Left forelimb (tissue), 1 donor: ENCODE measurements at regions not wholly inside any gene's neighbourhood (a gene's known extent, or its start where the extent isn't known, plus 50 kb on each side); places are given as distances from the start of the nearest gene placed in this dataset.

ENCODE experiments used
- DNase-seq: peaks from one replicate; pipeline ENCODE4 v3.0.0-alpha.2; 2018; ENCODE audit warnings: low spot score

GRCh38 chr5:176176231-176176630 lies 62.0 kb upstream of the SIMC1 start:
- DNase-seq = no peak

GRCh38 chr5:176178789-176179188 lies 59.4 kb upstream of the SIMC1 start:
- no peak for DNase-seq

DNA sequence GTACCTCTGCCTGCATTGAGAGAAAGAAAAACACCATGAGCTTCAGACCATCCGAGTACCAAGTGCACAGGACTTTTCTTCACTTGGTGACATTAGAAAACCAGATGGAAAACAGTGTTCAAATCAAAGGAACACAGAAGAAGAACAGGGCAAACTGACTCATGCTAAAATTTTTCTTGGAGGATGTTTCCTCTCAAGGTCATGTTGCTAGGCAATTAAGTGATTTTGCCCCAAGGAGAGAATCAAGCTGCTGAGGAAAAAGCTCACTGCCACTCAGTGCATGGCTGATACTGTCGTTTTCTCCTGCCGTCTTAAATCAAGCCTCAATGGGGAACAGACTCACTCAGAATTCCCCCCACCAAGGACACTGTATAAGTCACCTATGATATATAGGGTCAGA lies 57.9 kb upstream of the SIMC1 start:
- DNase-seq = no peak

DNA sequence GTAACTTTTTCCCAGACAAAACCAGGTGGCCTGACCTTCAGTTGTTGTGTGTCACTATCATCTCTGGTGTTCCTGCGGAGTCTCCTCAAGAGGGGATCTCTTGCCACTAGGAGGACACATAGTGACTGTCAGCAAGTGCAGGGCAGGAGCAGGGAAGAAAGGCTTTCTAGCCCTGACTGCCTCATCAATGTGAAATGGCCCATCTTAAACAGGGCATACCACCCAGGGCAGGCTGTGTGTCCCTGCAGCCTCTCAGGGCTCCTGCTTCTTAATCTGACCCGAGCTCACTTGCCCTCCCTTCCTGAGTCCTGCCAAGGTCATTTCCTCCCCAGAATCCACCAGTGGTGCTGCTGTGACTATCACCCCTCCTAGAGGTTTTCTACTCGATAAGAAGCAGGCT lies 57.4 kb upstream of the SIMC1 start:
- DNase-seq = no peak

DNA sequence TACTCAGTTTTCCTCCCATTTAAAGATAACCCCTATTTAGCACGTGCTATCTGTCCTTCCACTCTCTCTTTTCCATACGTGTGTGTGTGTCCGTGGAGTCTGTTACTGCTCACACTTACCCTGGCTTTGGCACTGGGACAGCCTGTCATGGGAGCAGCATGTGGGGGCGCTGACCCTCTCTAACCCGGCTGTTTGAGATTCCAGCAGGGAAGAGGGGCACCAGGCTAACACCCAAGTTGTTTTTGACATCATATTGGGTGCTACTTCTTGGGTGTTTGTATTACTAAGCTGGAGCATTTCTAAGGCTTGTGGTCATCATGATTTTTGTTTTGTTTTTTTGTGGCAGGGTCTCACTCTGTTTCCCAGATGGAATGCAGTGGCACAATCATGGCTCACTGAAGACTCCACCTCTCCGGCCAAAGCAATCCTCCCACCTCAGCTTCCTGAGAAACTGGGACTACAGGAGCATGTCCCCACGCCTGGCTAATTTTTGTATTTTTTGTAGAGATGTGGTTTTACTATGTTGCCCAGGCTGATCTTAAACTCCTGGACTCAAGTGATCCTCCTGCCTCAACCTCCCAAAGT lies 56.9 kb upstream of the SIMC1 start:
- no peak for DNase-seq

GRCh38 chr5:176183321-176184074 lies 54.7 kb upstream of the SIMC1 start:
- no peak for DNase-seq

DNA sequence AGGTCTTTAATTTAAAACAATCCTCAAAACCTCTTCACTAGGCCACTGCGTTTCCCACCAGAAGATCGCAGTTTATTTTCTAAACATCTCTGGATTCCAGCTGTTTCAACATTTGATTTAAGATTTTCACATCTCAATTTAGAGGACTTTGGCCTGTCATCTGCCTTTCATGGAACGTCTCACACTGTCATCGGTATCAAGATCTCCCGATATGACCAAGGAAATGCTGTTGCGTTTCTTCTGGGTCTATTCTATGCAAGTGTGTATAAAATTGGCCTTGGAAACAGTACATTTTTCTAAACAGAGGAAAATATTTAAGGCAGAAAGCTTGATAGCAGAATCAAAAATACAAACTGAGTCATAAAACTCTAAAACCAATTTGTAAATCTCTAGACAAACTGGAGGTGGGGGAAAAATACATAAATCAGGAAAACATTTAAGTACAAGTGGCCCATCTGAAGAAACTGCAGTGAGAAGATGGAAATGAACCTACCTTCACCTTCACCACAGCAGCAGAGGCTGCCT lies 53.6 kb upstream of the SIMC1 start:
- no peak for DNase-seq

DNA sequence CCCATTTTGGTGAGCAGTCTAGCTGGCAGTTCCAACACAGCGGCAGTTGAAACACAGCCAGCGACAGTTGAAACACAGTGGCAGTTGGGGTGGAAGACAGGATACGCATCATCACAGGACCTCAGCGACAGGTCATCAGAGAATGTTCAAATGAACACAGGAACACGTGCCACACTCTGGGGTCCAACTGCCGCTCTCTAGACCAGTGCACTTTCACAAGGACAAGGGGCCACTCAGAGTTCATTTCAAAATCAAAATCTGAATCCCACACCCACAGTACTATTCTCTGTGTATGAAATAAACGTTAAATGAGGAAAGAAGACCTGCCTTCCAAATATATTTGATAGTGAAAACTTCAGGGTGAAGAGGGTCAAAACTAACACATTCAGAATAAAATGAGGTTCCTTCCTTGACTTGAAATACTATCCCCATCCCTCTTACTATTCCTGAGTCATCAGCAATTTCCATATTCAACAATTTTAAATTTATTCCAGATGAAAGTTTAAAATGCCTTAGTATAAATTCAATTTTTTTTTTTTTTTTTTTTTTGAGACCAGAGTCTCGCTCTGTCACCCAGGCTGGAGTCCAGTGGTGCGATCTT lies 53.0 kb upstream of the SIMC1 start:
- DNase-seq = no peak

DNA sequence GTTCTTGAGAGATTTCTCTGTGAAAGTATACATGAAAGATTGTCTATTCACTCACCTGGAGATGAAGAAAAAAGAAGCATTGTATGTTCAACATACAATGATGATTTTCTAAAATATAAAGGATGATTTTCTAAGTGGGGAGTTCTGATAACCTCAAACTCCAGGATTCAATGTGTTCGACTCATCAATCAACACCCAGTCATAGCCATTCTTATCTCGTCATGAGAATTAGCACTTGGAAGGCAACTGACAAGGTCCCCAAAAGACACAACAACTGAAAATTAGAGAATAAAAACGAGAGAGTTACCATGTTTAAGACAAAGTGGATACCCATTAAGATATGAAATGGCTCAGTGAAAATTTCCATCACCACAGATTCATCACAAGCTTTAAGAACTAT lies 52.1 kb upstream of the SIMC1 start:
- no peak for DNase-seq

DNA sequence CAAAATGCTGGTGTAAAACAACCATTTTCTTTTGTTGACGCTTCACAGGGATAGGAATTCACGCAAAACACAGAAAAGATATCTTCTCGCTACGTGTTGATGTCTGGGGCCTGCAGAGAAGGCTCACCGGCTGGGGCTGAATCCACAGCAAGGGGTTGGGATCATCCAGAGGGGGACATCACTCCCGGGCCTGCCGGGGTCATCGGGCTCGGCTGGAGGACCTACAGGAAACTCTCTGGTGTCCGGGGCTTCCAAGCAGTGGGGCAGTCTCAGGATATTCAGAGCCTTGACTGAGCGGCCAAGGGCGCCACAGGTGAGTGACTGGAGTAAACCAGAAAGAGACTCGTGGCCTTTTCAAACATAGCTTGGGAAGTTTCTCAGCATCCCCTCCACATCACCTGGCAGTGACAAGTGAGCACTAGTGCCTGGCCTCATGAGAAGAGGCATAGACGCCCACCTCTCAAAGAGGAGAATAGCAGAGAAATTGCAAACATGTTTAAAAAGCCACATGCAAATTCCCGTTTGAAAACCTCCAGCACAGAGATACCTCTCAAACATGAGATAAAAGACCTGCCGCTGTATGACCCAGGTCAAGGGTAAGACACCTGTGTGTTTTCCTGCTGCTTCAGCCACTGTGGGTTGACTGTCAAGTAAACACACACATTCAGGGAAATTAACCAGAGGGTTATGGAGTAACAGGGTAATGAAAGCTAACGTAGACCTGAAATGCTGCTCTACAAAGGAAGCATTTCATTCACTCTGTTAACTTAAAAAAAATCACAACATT lies 50.8 kb upstream of the SIMC1 start:
- DNase-seq = no peak

DNA sequence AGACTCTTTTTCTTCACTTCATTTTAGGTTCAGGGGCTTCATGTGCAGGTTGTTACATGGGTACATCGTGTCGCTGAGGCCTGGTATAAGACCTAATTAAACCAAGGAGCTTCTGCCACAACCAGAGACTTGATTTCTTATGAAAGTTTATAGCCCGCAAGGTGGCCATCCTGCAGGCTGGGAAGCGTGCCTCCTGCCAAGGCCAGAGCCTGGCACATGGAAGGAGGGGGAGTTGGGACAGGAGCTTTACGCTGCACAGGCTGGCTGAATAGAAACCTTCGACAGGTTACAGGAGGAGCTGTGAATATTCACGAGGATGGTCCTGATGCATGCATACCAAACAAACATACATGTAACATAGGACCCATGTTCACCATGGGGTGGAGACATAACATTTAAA lies 50.1 kb upstream of the SIMC1 start:
- DNase-seq = no peak
